DND-41 (cell line): ENCODE measurements at regions not wholly inside any gene's neighbourhood (a gene's known extent, or its start where the extent isn't known, plus 50 kb on each side); places are given as distances from the start of the nearest gene placed in this dataset.

Source experiments
- CTCF ChIP-seq: IDR thresholded peaks from 2 replicates; pipeline ENCODE4 v1.5.1; 2012; ENCODE audit warnings: borderline replicate concordance, low read length, moderate library complexity, mild to moderate bottlenecking; ENCODE audit not compliant: poor library complexity, severe bottlenecking; ENCODE audit errors: extremely low read depth
- EZH2 ChIP-seq: IDR thresholded peaks from 3 replicates; pipeline ENCODE4 v1.6.1; 2012; ENCODE audit warnings: borderline replicate concordance, low read depth, mild to moderate bottlenecking, moderate library complexity, low read length, inconsistent platforms; ENCODE audit not compliant: severe bottlenecking

GRCh38 chr10:16258291-16259040 lies 178.3 kb upstream of the PTER start:
- TF ChIP-seq EZH2 (no peak), CTCF (no peak)
